GM13977 (cell line): ENCODE measurements at regions not wholly inside any gene's neighbourhood (a gene's known extent, or its start where the extent isn't known, plus 50 kb on each side); places are given as distances from the start of the nearest gene placed in this dataset.

Experiments
- DNase-seq: peaks from one replicate; pipeline ENCODE4 v3.0.0; 2012; ENCODE audit warnings: low spot score
- CTCF ChIP-seq: IDR thresholded peaks from 2 replicates; pipeline ENCODE4 v1.5.1; 2012; ENCODE audit warnings: mild to moderate bottlenecking, control low read depth; ENCODE audit not compliant: insufficient read depth; ENCODE audit errors: extremely low read depth, missing control alignments
- in situ Hi-C: fragments of 300-500 bp; cut with MboI; formaldehyde crosslinking; loops from one replicate; pipeline ENCODE4 v1.12.0; 2022; ENCODE audit warnings: low sequenced_read_pairs, low pct_unique_long_range_greater_than_20kb, mixed read lengths, inconsistent platforms; ENCODE audit not compliant: unreplicated experiment

GRCh38 chr11:69881467-69882269 is 62.5 kb upstream of the FGF3 start:
- no peak for DNase-seq
- in situ Hi-C loops: no loop called here
- no peak for TF ChIP-seq CTCF

GRCh38 chr11:69882270-69882608 is 63.0 kb upstream of the FGF3 start:
- no peak for TF ChIP-seq CTCF
- in situ Hi-C loops: no loop called here
- no peak for DNase-seq

- no peak for TF ChIP-seq CTCF
- DNase-seq: no peak
- in situ Hi-C loops: no loop called here
Measured at GRCh38 chr11:69883292-69884255, 64.4 kb upstream of the FGF3 start.

- in situ Hi-C loops: no loop called here
- DNase-seq: no peak
- no peak for TF ChIP-seq CTCF
Measured at GRCh38 chr11:69884286-69884685, 65.1 kb upstream of the FGF3 start.

GRCh38 chr11:69884751-69885150 is 65.5 kb upstream of the FGF3 start:
- no peak for TF ChIP-seq CTCF
- in situ Hi-C loops: no loop called here
- no peak for DNase-seq

DNA sequence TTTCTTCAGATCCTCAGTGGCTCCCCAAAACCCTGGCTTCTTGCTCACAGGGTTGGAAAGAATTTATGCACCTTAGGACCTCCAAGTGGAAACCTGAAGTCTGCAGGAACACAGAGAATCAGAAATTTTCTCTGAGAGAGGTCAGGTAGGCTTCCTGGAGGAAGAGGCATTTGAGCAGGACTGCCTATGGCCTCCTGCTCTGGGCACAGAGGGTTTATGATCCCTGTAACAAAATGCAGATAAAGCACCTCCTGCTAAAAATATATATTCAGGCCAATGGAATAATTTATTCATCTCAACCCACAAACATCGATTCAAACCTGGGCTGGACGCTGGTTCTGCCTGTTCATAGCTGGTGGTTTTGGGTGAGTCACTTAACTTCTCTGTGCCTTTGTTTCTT is 68.1 kb upstream of the FGF3 start:
- in situ Hi-C loops: no loop called here
- DNase-seq: no peak
- TF ChIP-seq CTCF: no peak
